HG02970 (cell line): ENCODE measurements at regions not wholly inside any gene's neighbourhood (a gene's known extent, or its start where the extent isn't known, plus 50 kb on each side); places are given as distances from the start of the nearest gene placed in this dataset.
"Not testable (repeated sequence)": the region's sequence is repeated elsewhere in the genome, so short reads cannot be mapped to it uniquely, and the experiment has no call there.

Source experiments
- ATAC-seq: cut with Tn5 transposase; IDR thresholded peaks from one replicate; pipeline ENCODE4 v1.9.1; 2021; ENCODE audit warnings: mild to moderate bottlenecking, moderate library complexity, moderate number of reproducible peaks; ENCODE audit not compliant: unreplicated experiment, low FRiP score

- ATAC-seq = no peak
Observed at GRCh38 chr7:13024121-13024674, 336.8 kb downstream of the ARL4A start.

- not testable (repeated sequence) for ATAC-seq
Observed at GRCh38 chr7:13025043-13025442, 337.6 kb downstream of the ARL4A start.

GRCh38 chr7:13027321-13027720, 339.9 kb downstream of the ARL4A start:
- ATAC-seq = no peak

GRCh38 chr7:13028036-13028824, 340.8 kb downstream of the ARL4A start:
- no peak for ATAC-seq

DNA sequence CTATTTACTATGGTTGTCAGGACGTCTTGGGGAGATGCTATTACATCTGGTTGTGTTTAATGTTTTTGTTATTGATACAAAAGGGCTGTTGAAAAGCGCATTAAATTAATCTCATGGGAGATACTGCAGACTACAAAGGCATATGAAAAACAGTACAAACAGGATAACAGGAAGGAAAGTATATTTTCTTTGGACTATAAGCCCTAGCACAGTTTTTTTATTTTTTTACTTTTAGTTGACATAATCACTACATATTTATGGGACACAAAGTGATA, 341.3 kb downstream of the ARL4A start:
- no peak for ATAC-seq

- ATAC-seq = no peak
Observed at GRCh38 chr7:13031468-13031867, 344.0 kb downstream of the ARL4A start.

DNA sequence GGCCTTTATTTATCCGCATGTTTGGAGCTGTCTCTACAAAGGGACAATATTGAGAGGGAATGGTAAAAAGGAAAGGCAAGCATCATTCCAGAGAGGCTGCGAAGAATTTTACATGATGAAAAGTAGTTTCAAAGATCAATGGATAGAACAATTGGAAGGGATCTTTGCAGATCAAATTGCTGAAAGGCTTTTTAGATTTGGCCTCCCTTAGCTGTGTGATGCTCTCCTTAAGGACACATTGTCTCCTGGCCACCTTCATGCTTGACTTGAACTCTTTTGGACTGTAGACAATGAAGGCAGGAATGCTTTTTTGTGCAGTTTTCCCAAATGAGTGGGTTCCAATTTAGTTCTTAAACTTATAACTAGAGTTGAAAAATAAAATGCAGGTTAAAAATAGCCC, 344.7 kb downstream of the ARL4A start:
- no peak for ATAC-seq

- ATAC-seq = no peak
Observed at GRCh38 chr7:13032576-13032975, 345.1 kb downstream of the ARL4A start.

DNA sequence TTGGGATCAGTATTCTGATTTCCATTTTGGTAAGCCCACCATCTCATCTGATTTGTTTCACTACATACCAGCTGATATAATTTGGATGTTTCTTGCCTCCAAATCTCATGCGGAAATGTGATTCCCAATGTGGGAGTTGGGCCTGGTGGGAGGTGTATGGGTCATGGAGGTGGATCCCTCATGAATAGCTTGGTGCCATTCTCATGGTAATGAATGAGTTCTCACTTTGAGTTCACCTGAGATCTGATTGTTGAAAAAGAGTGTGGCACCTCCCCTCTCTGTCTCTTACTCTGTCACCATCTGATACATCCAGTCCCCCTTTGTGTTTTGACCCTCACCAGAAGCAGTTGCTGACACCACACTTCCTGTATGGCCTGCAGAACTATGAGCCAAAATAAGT, 347.3 kb downstream of the ARL4A start:
- no peak for ATAC-seq

DNA sequence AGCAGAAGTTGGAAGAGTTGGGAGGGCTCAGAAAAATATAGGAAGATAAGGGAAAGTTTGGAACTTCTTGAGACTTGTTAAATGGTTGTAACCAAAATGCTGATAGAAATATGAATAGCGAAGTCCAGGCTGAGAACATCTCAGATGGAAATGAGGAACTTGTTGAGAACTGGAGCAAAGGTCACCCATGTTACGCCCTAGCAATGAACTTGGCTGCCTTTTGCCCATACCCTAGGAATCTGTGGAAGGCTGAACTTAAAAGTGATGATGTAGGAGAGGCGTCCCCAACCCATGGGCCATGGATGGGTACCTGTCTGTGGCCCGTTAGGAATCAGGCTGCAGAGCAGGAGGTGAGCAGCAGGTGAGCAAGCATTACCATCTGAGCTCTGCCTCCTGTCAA, 347.8 kb downstream of the ARL4A start:
- ATAC-seq = no peak

DNA sequence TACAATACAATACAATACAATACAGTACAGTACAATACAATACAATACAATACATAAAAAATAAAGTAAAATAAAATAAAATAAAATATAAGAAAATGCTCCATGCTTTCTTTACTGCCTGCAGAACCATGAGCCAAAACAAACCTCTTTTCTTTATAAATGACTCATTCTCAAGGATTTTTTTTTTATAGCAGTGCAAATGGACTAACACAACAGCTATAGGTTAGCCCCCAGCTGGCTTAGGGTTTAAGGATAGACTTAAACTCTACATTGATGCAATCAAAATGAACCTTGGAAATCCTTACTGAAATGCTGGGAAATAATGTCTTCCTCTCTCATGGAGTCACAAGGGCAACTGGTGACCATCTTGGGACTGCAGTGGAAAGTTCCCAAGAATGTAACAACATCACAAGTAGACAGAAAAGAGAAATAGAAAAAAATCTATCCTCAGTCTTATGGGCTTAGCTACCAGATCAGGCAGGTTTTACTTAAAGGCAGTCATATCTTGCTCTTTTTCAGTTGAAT, 348.9 kb downstream of the ARL4A start:
- ATAC-seq = no peak

GRCh38 chr7:13037216-13037615, 349.8 kb downstream of the ARL4A start:
- ATAC-seq = no peak

- no peak for ATAC-seq
Observed at GRCh38 chr7:13041368-13041988, 354.0 kb downstream of the ARL4A start.

GRCh38 chr7:13042605-13043236, 355.3 kb downstream of the ARL4A start:
- no peak for ATAC-seq

- no peak for ATAC-seq
Observed at GRCh38 chr7:13044309-13044708, 356.9 kb downstream of the ARL4A start.

GRCh38 chr7:13047061-13047460, 359.6 kb downstream of the ARL4A start:
- peak; percentile 65 for ATAC-seq

DNA sequence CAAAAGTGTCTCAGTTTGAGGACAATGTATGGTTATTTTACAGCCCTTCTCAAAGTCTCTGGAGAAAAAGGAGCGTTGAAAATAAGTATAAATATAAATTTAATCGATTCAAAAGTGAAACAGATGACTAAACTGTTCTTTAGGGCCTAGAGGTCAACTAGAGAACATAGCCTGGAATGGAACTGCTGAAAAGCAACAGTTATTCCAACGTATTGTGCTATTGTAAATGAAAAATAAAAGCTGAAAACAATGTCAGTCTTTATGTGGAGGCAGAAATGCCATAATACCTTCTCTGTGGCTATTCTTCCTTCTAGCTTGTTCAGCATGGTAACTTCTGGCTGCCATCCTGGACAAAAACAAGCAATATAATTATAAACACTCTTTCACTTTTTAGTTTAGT, 362.5 kb downstream of the ARL4A start:
- ATAC-seq = no peak

DNA sequence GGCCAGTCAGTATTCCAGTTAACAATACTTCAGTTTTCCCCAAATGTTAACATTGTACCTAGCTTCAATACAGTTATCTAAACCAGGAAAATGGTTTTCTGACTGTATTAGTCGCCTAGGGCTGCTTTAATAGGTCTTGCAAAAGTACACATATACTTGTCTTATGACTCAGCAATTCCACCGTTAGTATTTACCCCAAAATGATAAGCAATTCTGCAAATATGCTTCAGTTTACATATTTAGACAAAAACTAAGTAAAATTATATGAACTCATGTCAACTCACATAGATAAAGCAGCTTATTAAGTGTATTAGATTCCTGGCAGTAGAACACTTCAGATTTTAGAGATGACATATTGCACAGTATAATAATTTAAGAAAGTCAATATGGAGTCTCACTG, 363.3 kb downstream of the ARL4A start:
- no peak for ATAC-seq

GRCh38 chr7:13055732-13056368, 368.4 kb downstream of the ARL4A start:
- no peak for ATAC-seq

- peak; percentile 93 for ATAC-seq
Observed at GRCh38 chr7:13057462-13058200, 370.2 kb downstream of the ARL4A start.
